ENCODE measurements at regions not wholly inside any gene's neighbourhood (a gene's known extent, or its start where the extent isn't known, plus 50 kb on each side); places are given as distances from the start of the nearest gene placed in this dataset.

GRCh38 chr2:160890667-160891352 lies 269.4 kb upstream of the TANK start:
- no peaks in the 10 kb centered on the region for H3K9me3 ChIP-seq (ENCODE audit: control insufficient read depth in 2 of 2, insufficient read depth in 1 of 2, low read depth in 1 of 2, low read length in 1 of 2)
- no peaks in the 10 kb centered on the region for H3K4me1 ChIP-seq (ENCODE audit: control insufficient read depth in 3 of 3, insufficient read depth in 2 of 3, low read depth in 1 of 3, low read length in 2 of 3)
- H3K27ac ChIP-seq (ENCODE audit: low read depth in 1 of 3, low read length in 2 of 3), result no peak overlapping the region
- DNase-seq, result no peak
- H3K36me3 ChIP-seq (ENCODE audit: control insufficient read depth in 3 of 3, insufficient read depth in 2 of 3, low read depth in 1 of 3, low read length in 3 of 3), result no peaks in the 10 kb centered on the region
- WGBS, 3 donors, result 78 to 85% (median 80%) methylated on average over 3 of the region's 3 CpGs
- no peak overlapping the region for H3K4me3 ChIP-seq (ENCODE audit: low read depth in 1 of 3, low read length in 3 of 3)
- H3K27me3 ChIP-seq (ENCODE audit: control insufficient read depth in 3 of 3, insufficient read depth in 3 of 3, low read length in 3 of 3), result no peaks in the 10 kb centered on the region
- no peak for FAIRE-seq

- Histone ChIP-seq H3K27me3 (ENCODE audit: control insufficient read depth in 3 of 3, insufficient read depth in 3 of 3, low read length in 3 of 3) (no peaks in the 10 kb centered on the region), H3K36me3 (ENCODE audit: control insufficient read depth in 3 of 3, insufficient read depth in 2 of 3, low read depth in 1 of 3, low read length in 3 of 3) (no peaks in the 10 kb centered on the region), H3K4me1 (ENCODE audit: control insufficient read depth in 3 of 3, insufficient read depth in 2 of 3, low read depth in 1 of 3, low read length in 2 of 3) (no peaks in the 10 kb centered on the region), H3K4me3 (ENCODE audit: low read depth in 1 of 3, low read length in 3 of 3) (no peak overlapping the region), H3K9me3 (ENCODE audit: control insufficient read depth in 2 of 2, insufficient read depth in 1 of 2, low read depth in 1 of 2, low read length in 1 of 2) (no peaks in the 10 kb centered on the region), H3K27ac (ENCODE audit: low read depth in 1 of 3, low read length in 2 of 3) (no peak overlapping the region)
- FAIRE-seq, result no peak
- DNase-seq, result no peak
- WGBS, 3 donors, result 94 to 98% (median 97%) methylated on average over 6 of the region's 6 CpGs
These were observed 268.9 kb upstream of the TANK start for GRCh38 chr2:160891353-160891740.

- Histone ChIP-seq H3K27me3 (ENCODE audit: control insufficient read depth in 3 of 3, insufficient read depth in 3 of 3, low read length in 3 of 3) (no peaks in the 10 kb centered on the region), H3K4me3 (ENCODE audit: low read depth in 1 of 3, low read length in 3 of 3) (no peak overlapping the region), H3K27ac (ENCODE audit: low read depth in 1 of 3, low read length in 2 of 3) (no peak overlapping the region), H3K9me3 (ENCODE audit: control insufficient read depth in 2 of 2, insufficient read depth in 1 of 2, low read depth in 1 of 2, low read length in 1 of 2) (no peaks in the 10 kb centered on the region), H3K4me1 (ENCODE audit: control insufficient read depth in 3 of 3, insufficient read depth in 2 of 3, low read depth in 1 of 3, low read length in 2 of 3) (no peaks in the 10 kb centered on the region), H3K36me3 (ENCODE audit: control insufficient read depth in 3 of 3, insufficient read depth in 2 of 3, low read depth in 1 of 3, low read length in 3 of 3) (no peaks in the 10 kb centered on the region)
- 83 to 90% (median 86%) methylated on average over 7 of the region's 7 CpGs for WGBS, 3 donors
- FAIRE-seq (no peak), DNase-seq (no peak)
These were observed 268.0 kb upstream of the TANK start for GRCh38 chr2:160892204-160892603.

- no peak overlapping the region for H3K4me3 ChIP-seq (ENCODE audit: low read depth in 1 of 3, low read length in 3 of 3)
- H3K27me3 ChIP-seq (ENCODE audit: control insufficient read depth in 3 of 3, insufficient read depth in 3 of 3, low read length in 3 of 3), result no peaks in the 10 kb centered on the region
- FAIRE-seq (no peak), DNase-seq (no peak)
- H3K36me3 ChIP-seq (ENCODE audit: control insufficient read depth in 3 of 3, insufficient read depth in 2 of 3, low read depth in 1 of 3, low read length in 3 of 3), result no peaks in the 10 kb centered on the region
- WGBS, 3 donors, result 84 to 93% (median 90%) methylated on average over 8 of the region's 8 CpGs
- no peaks in the 10 kb centered on the region for H3K4me1 ChIP-seq (ENCODE audit: control insufficient read depth in 3 of 3, insufficient read depth in 2 of 3, low read depth in 1 of 3, low read length in 2 of 3)
- no peaks in the 10 kb centered on the region for H3K9me3 ChIP-seq (ENCODE audit: control insufficient read depth in 2 of 2, insufficient read depth in 1 of 2, low read depth in 1 of 2, low read length in 1 of 2)
- H3K27ac ChIP-seq (ENCODE audit: low read depth in 1 of 3, low read length in 2 of 3), result no peak overlapping the region
These were observed 266.6 kb upstream of the TANK start for GRCh38 chr2:160893581-160893980.

GRCh38 chr2:160898581-160899307 lies 261.5 kb upstream of the TANK start:
- 44 to 52% (median 51%) methylated on average over 6 of the region's 6 CpGs for WGBS, 3 donors
- no peak for FAIRE-seq
- Histone ChIP-seq H3K9me3 (ENCODE audit: control insufficient read depth in 2 of 2, insufficient read depth in 1 of 2, low read depth in 1 of 2, low read length in 1 of 2) (no peaks in the 10 kb centered on the region), H3K27me3 (ENCODE audit: control insufficient read depth in 3 of 3, insufficient read depth in 3 of 3, low read length in 3 of 3) (no peaks in the 10 kb centered on the region), H3K4me3 (ENCODE audit: low read depth in 1 of 3, low read length in 3 of 3) (no peak overlapping the region), H3K36me3 (ENCODE audit: control insufficient read depth in 3 of 3, insufficient read depth in 2 of 3, low read depth in 1 of 3, low read length in 3 of 3) (no peaks in the 10 kb centered on the region), H3K4me1 (ENCODE audit: control insufficient read depth in 3 of 3, insufficient read depth in 2 of 3, low read depth in 1 of 3, low read length in 2 of 3) (no peaks in the 10 kb centered on the region), H3K27ac (ENCODE audit: low read depth in 1 of 3, low read length in 2 of 3) (no peak overlapping the region)
- no peak for DNase-seq

- FAIRE-seq, result no peak
These were observed 258.6 kb upstream of the TANK start for GRCh38 chr2:160901613-160902012.

GRCh38 chr2:160905862-160906261 lies 254.4 kb upstream of the TANK start:
- Histone ChIP-seq H3K9me3 (ENCODE audit: control insufficient read depth in 2 of 2, insufficient read depth in 1 of 2, low read depth in 1 of 2, low read length in 1 of 2) (no peaks in the 10 kb centered on the region), H3K4me1 (ENCODE audit: control insufficient read depth in 3 of 3, insufficient read depth in 2 of 3, low read depth in 1 of 3, low read length in 2 of 3) (no peaks in the 10 kb centered on the region), H3K36me3 (ENCODE audit: control insufficient read depth in 3 of 3, insufficient read depth in 2 of 3, low read depth in 1 of 3, low read length in 3 of 3) (no peaks in the 10 kb centered on the region), H3K27ac (ENCODE audit: low read depth in 1 of 3, low read length in 2 of 3) (no peak overlapping the region), H3K4me3 (ENCODE audit: low read depth in 1 of 3, low read length in 3 of 3) (no peak overlapping the region), H3K27me3 (ENCODE audit: control insufficient read depth in 3 of 3, insufficient read depth in 3 of 3, low read length in 3 of 3) (peaks cover 0 to 2% (median 0%) of the 10 kb centered on the region in 3 donors)
- DNase-seq (no peak), FAIRE-seq (no peak)
- 75 to 87% (median 81%) methylated on average over 2 of the region's 2 CpGs for WGBS, 3 donors

More at GRCh38 chr2:160901613-160902012, 258.6 kb upstream of the TANK start:
- Histone ChIP-seq H3K36me3 (ENCODE audit: control insufficient read depth in 3 of 3, insufficient read depth in 2 of 3, low read depth in 1 of 3, low read length in 3 of 3) (no peaks in the 10 kb centered on the region), H3K27me3 (ENCODE audit: control insufficient read depth in 3 of 3, insufficient read depth in 3 of 3, low read length in 3 of 3) (no peaks in the 10 kb centered on the region), H3K4me1 (ENCODE audit: control insufficient read depth in 3 of 3, insufficient read depth in 2 of 3, low read depth in 1 of 3, low read length in 2 of 3) (no peaks in the 10 kb centered on the region), H3K27ac (ENCODE audit: low read depth in 1 of 3, low read length in 2 of 3) (no peak overlapping the region), H3K4me3 (ENCODE audit: low read depth in 1 of 3, low read length in 3 of 3) (no peak overlapping the region), H3K9me3 (ENCODE audit: control insufficient read depth in 2 of 2, insufficient read depth in 1 of 2, low read depth in 1 of 2, low read length in 1 of 2) (no peaks in the 10 kb centered on the region)
- no peak for DNase-seq
- WGBS, 3 donors, result 54 to 74% (median 69%) methylated on average over 4 of the region's 4 CpGs

GRCh38 chr2:160906878-160907277 lies 253.3 kb upstream of the TANK start:
- 77 to 82% (median 77%) methylated on average over 1 of the region's 1 CpG for WGBS, 3 donors
- Histone ChIP-seq H3K9me3 (ENCODE audit: control insufficient read depth in 2 of 2, insufficient read depth in 1 of 2, low read depth in 1 of 2, low read length in 1 of 2) (no peaks in the 10 kb centered on the region), H3K27me3 (ENCODE audit: control insufficient read depth in 3 of 3, insufficient read depth in 3 of 3, low read length in 3 of 3) (peaks cover 0 to 2% (median 0%) of the 10 kb centered on the region in 3 donors), H3K27ac (ENCODE audit: low read depth in 1 of 3, low read length in 2 of 3) (no peak overlapping the region), H3K4me1 (ENCODE audit: control insufficient read depth in 3 of 3, insufficient read depth in 2 of 3, low read depth in 1 of 3, low read length in 2 of 3) (no peaks in the 10 kb centered on the region), H3K4me3 (ENCODE audit: low read depth in 1 of 3, low read length in 3 of 3) (no peak overlapping the region), H3K36me3 (ENCODE audit: control insufficient read depth in 3 of 3, insufficient read depth in 2 of 3, low read depth in 1 of 3, low read length in 3 of 3) (no peaks in the 10 kb centered on the region)
- DNase-seq (no peak), FAIRE-seq (no peak)
